ENCODE measurements at regions not wholly inside any gene's neighbourhood (a gene's known extent, or its start where the extent isn't known, plus 50 kb on each side); places are given as distances from the start of the nearest gene placed in this dataset.

DNA sequence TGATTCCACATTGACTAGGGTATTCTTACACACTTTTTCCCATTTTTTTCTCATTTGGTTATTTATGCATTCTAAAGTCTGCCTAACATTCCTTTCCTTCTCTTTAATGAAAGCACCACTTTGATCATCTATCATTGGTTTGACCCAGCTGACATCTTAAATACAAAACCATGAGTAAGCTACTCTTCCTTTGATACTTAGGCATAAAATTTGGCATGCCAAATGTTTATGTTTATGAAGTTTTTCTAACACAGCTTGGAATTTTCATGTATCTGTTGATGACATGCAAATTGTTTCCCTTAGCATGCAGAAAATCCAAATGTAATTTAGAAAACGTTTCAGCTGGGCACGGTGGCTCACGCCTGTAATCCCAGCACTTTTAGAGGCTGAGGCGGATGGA, 534.9 kb downstream of the QKI start:
- DNase-seq = no peak
- Histone ChIP-seq H3K4me1 (no peaks in the 10 kb centered on the region), H3K9me3 (no peaks in the 10 kb centered on the region), H3K27me3 (no peaks in the 10 kb centered on the region), H3K4me3 (ENCODE audit: low read depth, low read length) (no peak overlapping the region), H3K36me3 (no peaks in the 10 kb centered on the region)
- TF ChIP-seq, protein P1, sequence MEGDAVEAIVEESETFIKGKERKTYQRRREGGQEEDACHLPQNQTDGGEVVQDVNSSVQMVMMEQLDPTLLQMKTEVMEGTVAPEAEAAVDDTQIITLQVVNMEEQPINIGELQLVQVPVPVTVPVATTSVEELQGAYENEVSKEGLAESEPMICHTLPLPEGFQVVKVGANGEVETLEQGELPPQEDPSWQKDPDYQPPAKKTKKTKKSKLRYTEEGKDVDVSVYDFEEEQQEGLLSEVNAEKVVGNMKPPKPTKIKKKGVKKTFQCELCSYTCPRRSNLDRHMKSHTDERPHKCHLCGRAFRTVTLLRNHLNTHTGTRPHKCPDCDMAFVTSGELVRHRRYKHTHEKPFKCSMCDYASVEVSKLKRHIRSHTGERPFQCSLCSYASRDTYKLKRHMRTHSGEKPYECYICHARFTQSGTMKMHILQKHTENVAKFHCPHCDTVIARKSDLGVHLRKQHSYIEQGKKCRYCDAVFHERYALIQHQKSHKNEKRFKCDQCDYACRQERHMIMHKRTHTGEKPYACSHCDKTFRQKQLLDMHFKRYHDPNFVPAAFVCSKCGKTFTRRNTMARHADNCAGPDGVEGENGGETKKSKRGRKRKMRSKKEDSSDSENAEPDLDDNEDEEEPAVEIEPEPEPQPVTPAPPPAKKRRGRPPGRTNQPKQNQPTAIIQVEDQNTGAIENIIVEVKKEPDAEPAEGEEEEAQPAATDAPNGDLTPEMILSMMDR (IDR thresholded peaks at IDR 0.05; ENCODE audit: low read depth, low read length) = no peak

DNA sequence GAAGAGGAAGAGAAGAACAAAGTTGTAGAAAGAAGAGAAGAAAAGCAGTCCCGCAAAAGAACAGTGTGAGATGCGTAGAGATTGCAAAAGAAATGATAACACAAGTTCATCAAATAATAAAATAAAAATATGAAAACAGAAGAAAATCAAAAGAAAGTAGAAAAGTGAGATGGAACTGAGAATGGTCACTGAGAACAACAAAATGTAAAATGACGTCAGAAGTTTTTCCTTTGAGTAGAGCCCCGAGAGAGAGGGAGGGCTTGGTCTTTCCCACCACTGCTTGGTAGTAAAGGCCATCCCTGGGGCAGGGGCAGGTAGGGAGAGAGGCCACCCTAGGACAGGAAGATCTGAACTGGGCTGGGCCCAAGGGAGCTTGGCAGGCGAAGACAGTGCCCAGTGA, 533.7 kb downstream of the QKI start:
- no peaks in the 10 kb centered on the region for H3K36me3 ChIP-seq

DNA sequence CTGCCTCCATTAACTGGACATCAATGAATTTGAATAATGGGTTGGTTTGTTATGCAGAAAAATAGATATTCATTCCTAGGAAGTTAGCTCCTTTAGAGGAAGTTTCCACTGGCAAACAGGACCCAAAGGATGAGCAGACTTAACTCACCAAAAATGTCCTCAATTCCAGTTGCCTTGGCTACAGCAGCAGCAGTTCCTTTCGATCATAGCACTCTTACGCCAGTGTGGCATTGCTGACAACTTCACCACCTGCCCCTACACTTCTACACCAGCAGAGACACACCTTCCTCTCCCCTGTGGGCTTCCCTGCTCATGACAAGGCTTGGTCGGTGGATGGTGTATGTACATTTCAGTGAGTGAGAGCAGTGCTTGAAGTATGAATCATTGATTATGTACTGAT, 532.8 kb downstream of the QKI start:
- no peaks in the 10 kb centered on the region for H3K9me3 ChIP-seq
- H3K36me3 ChIP-seq = no peaks in the 10 kb centered on the region
- no peak overlapping the region for H3K4me3 ChIP-seq (ENCODE audit: low read depth, low read length)
- TF ChIP-seq, protein P1 (IDR thresholded peaks at IDR 0.05; ENCODE audit: low read depth, low read length) = no peak
- H3K27me3 ChIP-seq = no peaks in the 10 kb centered on the region
- no peak for DNase-seq
- H3K4me1 ChIP-seq = no peaks in the 10 kb centered on the region

More for the DNA sequence above, 533.7 kb downstream of the QKI start:
- no peaks in the 10 kb centered on the region for H3K27me3 ChIP-seq
- no peak overlapping the region for H3K4me3 ChIP-seq (ENCODE audit: low read depth, low read length)
- TF ChIP-seq, protein P1 (IDR thresholded peaks at IDR 0.05; ENCODE audit: low read depth, low read length) = no peak
- no peaks in the 10 kb centered on the region for H3K4me1 ChIP-seq
- H3K9me3 ChIP-seq = no peaks in the 10 kb centered on the region
- no peak for DNase-seq

DNA sequence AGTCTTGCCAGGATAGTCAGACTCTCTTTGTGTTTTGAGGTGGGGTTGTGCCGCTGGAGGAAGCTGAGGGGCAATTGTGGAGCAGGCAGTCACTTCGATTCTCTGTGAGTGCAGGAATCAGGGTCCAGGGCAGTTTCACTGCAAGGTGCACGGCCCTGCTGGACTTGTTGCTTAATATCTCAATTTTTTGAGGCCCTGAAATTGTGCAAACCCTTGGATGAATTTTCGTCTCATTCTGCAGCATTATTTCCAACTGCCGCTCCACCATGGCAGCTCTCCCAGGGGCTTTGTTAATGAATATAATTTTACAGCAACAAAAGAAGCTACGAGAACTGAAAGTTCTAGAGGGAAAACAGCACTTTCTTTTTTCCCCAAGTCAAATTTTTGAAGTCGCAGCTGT, 531.9 kb downstream of the QKI start:
- TF ChIP-seq, protein P1 (IDR thresholded peaks at IDR 0.05; ENCODE audit: low read depth, low read length) = no peak
- H3K4me3 ChIP-seq (ENCODE audit: low read depth, low read length) = no peak overlapping the region
- H3K4me1 ChIP-seq = no peaks in the 10 kb centered on the region
- no peaks in the 10 kb centered on the region for H3K9me3 ChIP-seq
- DNase-seq = no peak
- H3K27me3 ChIP-seq = no peaks in the 10 kb centered on the region
- H3K36me3 ChIP-seq = no peaks in the 10 kb centered on the region

DNA sequence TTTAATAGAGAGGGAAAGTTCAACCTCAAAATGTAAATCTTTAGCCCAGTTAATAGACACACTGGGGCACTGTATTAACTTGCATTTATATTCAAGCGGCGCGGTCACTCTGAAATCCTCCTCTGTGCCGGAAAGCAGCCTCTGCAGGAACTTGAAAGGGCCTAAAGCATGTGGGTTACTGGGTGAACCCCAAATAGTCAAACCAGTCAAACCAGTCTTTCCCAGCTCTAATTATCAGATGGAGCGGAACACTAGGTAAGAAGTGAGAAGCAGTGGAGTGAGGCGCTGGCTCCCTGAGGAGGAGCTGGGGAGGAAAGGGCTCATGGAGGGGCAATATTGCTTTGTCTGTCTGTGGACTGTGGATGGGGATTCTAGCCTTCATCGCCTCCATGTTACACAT, 531.3 kb downstream of the QKI start:
- H3K4me3 ChIP-seq (ENCODE audit: low read depth, low read length) = no peak overlapping the region
- H3K36me3 ChIP-seq = no peaks in the 10 kb centered on the region
- H3K27me3 ChIP-seq = no peaks in the 10 kb centered on the region
- TF ChIP-seq, protein P1 (IDR thresholded peaks at IDR 0.05; ENCODE audit: low read depth, low read length) = no peak
- no peaks in the 10 kb centered on the region for H3K4me1 ChIP-seq
- no peaks in the 10 kb centered on the region for H3K9me3 ChIP-seq
- no peak for DNase-seq

DNA sequence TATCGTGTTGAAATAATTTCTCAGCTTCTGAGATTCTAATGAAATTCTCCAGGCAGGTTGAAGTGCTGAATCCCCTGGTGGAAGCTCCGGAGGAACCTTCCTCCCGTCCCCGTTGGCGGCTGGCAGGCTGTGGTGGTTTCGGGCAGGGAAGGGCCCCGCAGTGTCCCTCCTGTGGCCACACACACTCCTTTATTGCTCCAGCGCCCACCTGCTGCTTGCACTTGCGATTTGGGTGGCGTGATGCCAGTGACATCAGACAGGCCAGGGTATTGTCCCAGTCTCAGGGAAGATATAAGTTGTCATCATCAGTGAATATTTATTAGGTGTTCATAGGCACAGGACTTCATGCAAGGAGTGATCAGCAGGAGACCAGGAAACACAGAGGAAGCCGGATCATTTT, 530.4 kb downstream of the QKI start:
- Histone ChIP-seq H3K4me1 (no peaks in the 10 kb centered on the region), H3K4me3 (ENCODE audit: low read depth, low read length) (no peak overlapping the region), H3K27me3 (no peaks in the 10 kb centered on the region), H3K9me3 (no peaks in the 10 kb centered on the region), H3K36me3 (no peaks in the 10 kb centered on the region)
- no peak for DNase-seq
- TF ChIP-seq, protein P1 (IDR thresholded peaks at IDR 0.05; ENCODE audit: low read depth, low read length) = no peak
